Osteoblast (primary cell): ENCODE measurements at regions not wholly inside any gene's neighbourhood (a gene's known extent, or its start where the extent isn't known, plus 50 kb on each side); places are given as distances from the start of the nearest gene placed in this dataset.

ENCODE experiments used
- DNase-seq: peaks from one replicate; pipeline ENCODE4 v3.0.0; 2011; ENCODE audit warnings: low spot score, mixed read lengths; ENCODE audit not compliant: insufficient read length; ENCODE audit errors: missing footprints
- H2AFZ ChIP-seq: 2 replicates; pipeline ENCODE4 v1.6.0; 2011; ENCODE audit warnings: mild to moderate bottlenecking, low read length
- H3K27ac ChIP-seq: 2 replicates; pipeline ENCODE4 v1.5.1; 2011; ENCODE audit warnings: mild to moderate bottlenecking, low read depth, low read length, moderate library complexity
- H3K27me3 ChIP-seq: 2 replicates; pipeline ENCODE4 v1.6.0; 2012; ENCODE audit warnings: mild to moderate bottlenecking, control low read depth, inconsistent platforms, low read length, moderate library complexity; ENCODE audit not compliant: insufficient read depth
- H3K36me3 ChIP-seq: 2 replicates; pipeline ENCODE4 v1.5.1; 2011; ENCODE audit warnings: mild to moderate bottlenecking, low read length, control low read depth, moderate library complexity; ENCODE audit not compliant: insufficient read depth
- H3K4me1 ChIP-seq: 2 replicates; pipeline ENCODE4 v1.5.1; 2011; ENCODE audit warnings: mild to moderate bottlenecking, low read length, control low read depth, moderate library complexity; ENCODE audit not compliant: insufficient read depth
- H3K4me2 ChIP-seq: 2 replicates; pipeline ENCODE4 v1.6.0; 2011; ENCODE audit warnings: mild to moderate bottlenecking, low read length; ENCODE audit not compliant: insufficient read depth
- H3K4me3 ChIP-seq: fragments of 200-600 bp; sonication (generic); 3 replicates; pipeline ENCODE4 v1.5.1; 2012; ENCODE audit warnings: mild to moderate bottlenecking, low read length, inconsistent platforms; ENCODE audit not compliant: insufficient read depth
- H3K79me2 ChIP-seq: 2 replicates; pipeline ENCODE4 v1.6.0; 2012; ENCODE audit warnings: mild to moderate bottlenecking, low read length, control low read depth, inconsistent platforms; ENCODE audit not compliant: insufficient read depth
- H3K9me3 ChIP-seq: 2 replicates; pipeline ENCODE4 v1.5.1; 2011; ENCODE audit warnings: low read depth, low read length, control low read depth
- H4K20me1 ChIP-seq: 2 replicates; pipeline ENCODE4 v1.6.0; 2012; ENCODE audit warnings: mild to moderate bottlenecking, low read length, control low read depth; ENCODE audit not compliant: insufficient read depth
- CTCF ChIP-seq: IDR thresholded peaks from 2 replicates; pipeline ENCODE4 v1.5.1; 2011; ENCODE audit warnings: mild to moderate bottlenecking, low read depth, low read length, moderate library complexity; ENCODE audit errors: extremely low read depth

- DNase-seq, result no peak
- no peaks in the 10 kb centered on the region for H3K36me3 ChIP-seq
- peaks cover 11% of the 10 kb centered on the region for H3K4me1 ChIP-seq
- no peak overlapping the region for H2AFZ ChIP-seq
- no peak overlapping the region for H3K27ac ChIP-seq
- no peak for TF ChIP-seq CTCF
- H3K79me2 ChIP-seq, result no peaks in the 10 kb centered on the region
- H3K4me3 ChIP-seq, result no peak overlapping the region
- H3K9me3 ChIP-seq, result no peaks in the 10 kb centered on the region
- H4K20me1 ChIP-seq, result no peaks in the 10 kb centered on the region
- no peak overlapping the region for H3K4me2 ChIP-seq
- H3K27me3 ChIP-seq, result no peaks in the 10 kb centered on the region
Observed at GRCh38 chr2:145154731-145155130, 634.8 kb upstream of the ZEB2 start.

DNA sequence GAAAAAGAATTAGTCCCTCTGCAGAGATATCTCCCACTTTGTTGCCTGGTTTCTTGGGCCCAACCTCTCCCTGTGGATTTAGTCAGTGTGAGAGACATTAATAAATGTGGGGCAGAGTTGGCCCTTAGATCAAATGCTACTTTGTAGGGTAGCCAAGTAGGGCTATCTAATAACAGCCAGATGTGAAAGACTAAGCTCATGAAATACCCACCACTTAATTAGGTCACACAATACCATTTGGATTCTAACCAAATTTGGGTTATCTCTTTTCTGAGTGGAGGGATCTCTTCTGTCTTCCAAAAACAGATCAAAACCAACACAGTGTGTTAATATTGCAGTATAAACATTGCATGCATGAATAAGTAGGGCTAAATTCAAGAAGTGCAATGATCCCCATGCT is 626.8 kb upstream of the ZEB2 start:
- Histone ChIP-seq H3K36me3 (no peaks in the 10 kb centered on the region), H3K4me1 (no peaks in the 10 kb centered on the region), H3K27ac (no peak overlapping the region), H4K20me1 (no peaks in the 10 kb centered on the region), H3K27me3 (no peaks in the 10 kb centered on the region), H3K9me3 (no peaks in the 10 kb centered on the region), H3K4me2 (no peak overlapping the region), H2AFZ (no peak overlapping the region), H3K4me3 (no peak overlapping the region), H3K79me2 (no peaks in the 10 kb centered on the region)
- DNase-seq, result no peak
- TF ChIP-seq CTCF, result no peak

- H3K4me2 ChIP-seq, result no peak overlapping the region
- H4K20me1 ChIP-seq, result no peaks in the 10 kb centered on the region
- TF ChIP-seq CTCF, result no peak
- H2AFZ ChIP-seq, result no peak overlapping the region
- no peaks in the 10 kb centered on the region for H3K4me1 ChIP-seq
- no peaks in the 10 kb centered on the region for H3K79me2 ChIP-seq
- no peak overlapping the region for H3K4me3 ChIP-seq
- no peaks in the 10 kb centered on the region for H3K9me3 ChIP-seq
- H3K27me3 ChIP-seq, result no peaks in the 10 kb centered on the region
- H3K27ac ChIP-seq, result no peak overlapping the region
- no peaks in the 10 kb centered on the region for H3K36me3 ChIP-seq
- no peak for DNase-seq
Observed at GRCh38 chr2:145144131-145144728, 624.3 kb upstream of the ZEB2 start.

DNA sequence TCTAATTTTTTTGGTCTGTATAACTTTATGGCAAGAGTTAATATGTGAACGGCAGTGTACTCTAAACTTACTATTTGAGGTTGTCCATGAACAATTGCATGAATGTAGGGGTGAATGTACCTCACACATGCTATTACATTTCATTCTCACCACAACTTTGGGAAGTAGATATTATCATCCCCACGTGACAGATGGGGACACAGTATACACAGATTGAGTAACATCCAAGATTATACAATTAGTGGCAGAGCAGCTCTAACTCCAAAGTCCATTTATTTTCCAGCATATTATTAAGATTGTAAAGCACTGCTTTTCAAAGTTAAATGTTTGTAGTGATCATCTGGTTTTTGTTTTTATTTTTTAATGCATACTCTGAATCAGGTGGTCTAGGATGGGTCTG is 622.1 kb upstream of the ZEB2 start:
- Histone ChIP-seq H3K36me3 (no peaks in the 10 kb centered on the region), H3K27me3 (no peaks in the 10 kb centered on the region), H3K27ac (no peak overlapping the region), H3K4me2 (no peak overlapping the region), H2AFZ (no peak overlapping the region), H3K4me1 (no peaks in the 10 kb centered on the region), H4K20me1 (no peaks in the 10 kb centered on the region), H3K9me3 (no peaks in the 10 kb centered on the region), H3K4me3 (no peak overlapping the region), H3K79me2 (no peaks in the 10 kb centered on the region)
- no peak for TF ChIP-seq CTCF
- DNase-seq, result no peak
